CD8-positive, alpha-beta memory T cell (primary cell): ENCODE measurements at regions not wholly inside any gene's neighbourhood (a gene's known extent, or its start where the extent isn't known, plus 50 kb on each side); places are given as distances from the start of the nearest gene placed in this dataset.
A peak's percentile ranks its signal among the peaks of the same experiment; 100 is the strongest.

ENCODE experiments used
- CTCF ChIA-PET: fragments of 350-600 bp; sonication (Branson Sonifier 250); formaldehyde crosslinking; loops from one replicate; lab custom pipeline; 2021; ENCODE audit warnings: antibody characterized with exemption; lab: Charles Lee
- POLR2A ChIA-PET: fragments of 350-600 bp; sonication (Branson Sonifier 250); formaldehyde crosslinking; loops from one replicate; lab custom pipeline; 2021; ENCODE audit warnings: antibody characterized with exemption; lab: Charles Lee
- DNase-seq, 5 donors: peaks; one replicate each; pipeline versions ENCODE4 v3.0.0 to v3.0.0-alpha.2; 2020 to 2022; ENCODE audit warnings: mixed read lengths in 1 of 5
- H3K27ac ChIP-seq: one replicate; pipeline ENCODE4 v1.7.0; 2013; ENCODE audit warnings: low read depth, mild to moderate bottlenecking, low read length, moderate library complexity
- H3K27me3 ChIP-seq: 2 replicates; pipeline ENCODE4 v1.7.0; 2013; ENCODE audit warnings: low read length, mild to moderate bottlenecking; ENCODE audit not compliant: insufficient read depth, poor library complexity, severe bottlenecking
- H3K36me3 ChIP-seq: 2 replicates; pipeline ENCODE4 v1.7.0; 2013; ENCODE audit warnings: mild to moderate bottlenecking, low read length, moderate library complexity; ENCODE audit not compliant: insufficient read depth
- H3K4me1 ChIP-seq: 2 replicates; pipeline ENCODE4 v1.7.0; 2013; ENCODE audit warnings: mild to moderate bottlenecking, low read length, moderate library complexity; ENCODE audit not compliant: insufficient read depth
- H3K4me3 ChIP-seq: 2 replicates; pipeline ENCODE4 v1.7.0; 2013; ENCODE audit warnings: mild to moderate bottlenecking, low read length
- H3K9me3 ChIP-seq: 2 replicates; pipeline ENCODE4 v1.7.0; 2013; ENCODE audit warnings: mild to moderate bottlenecking, low read length
- H3K27ac Mint-ChIP-seq, 8 donors: one replicate each; pipeline ENCODE4 v1.8.0; 2020 to 2021; ENCODE audit warnings: mixed read lengths in 8 of 8, mild to moderate bottlenecking in 6 of 8, inconsistent platforms in 3 of 8, moderate library complexity in 3 of 8
- H3K27me3 Mint-ChIP-seq, 2 donors: one replicate each; pipeline ENCODE4 v1.8.0; 2020 to 2021; ENCODE audit warnings: mixed read lengths in 2 of 2, mild to moderate bottlenecking in 1 of 2, moderate library complexity in 1 of 2
- H3K36me3 Mint-ChIP-seq, 3 donors: one replicate each; pipeline ENCODE4 v1.8.0; 2020 to 2021; ENCODE audit warnings: mixed read lengths in 3 of 3, inconsistent platforms in 1 of 3, mild to moderate bottlenecking in 1 of 3
- H3K4me1 Mint-ChIP-seq, 3 donors: one replicate each; pipeline ENCODE4 v1.8.0; 2020 to 2021; ENCODE audit warnings: mixed read lengths in 3 of 3, inconsistent platforms in 1 of 3, mild to moderate bottlenecking in 1 of 3
- H3K4me3 Mint-ChIP-seq, 7 donors: one replicate each; pipeline ENCODE4 v1.8.0; 2020 to 2021; ENCODE audit warnings: mixed read lengths in 7 of 7, mild to moderate bottlenecking in 6 of 7, moderate library complexity in 4 of 7, inconsistent platforms in 2 of 7
- H3K9me3 Mint-ChIP-seq, 5 donors: one replicate each; pipeline ENCODE4 v1.8.0; 2020 to 2022; ENCODE audit warnings: mixed read lengths in 5 of 5, mild to moderate bottlenecking in 3 of 5, moderate library complexity in 2 of 5, inconsistent platforms in 1 of 5

GRCh38 chr9:91120200-91120599 lies 241.5 kb downstream of the AUH start:
- H3K4me1 Mint-ChIP-seq, result peaks cover 0 to 10% (median 2%) of the 10 kb centered on the region in 3 donors
- Histone ChIP-seq H3K27ac (no peak overlapping the region), H3K9me3 (no peaks in the 10 kb centered on the region), H3K4me1 (no peaks in the 10 kb centered on the region), H3K36me3 (no peaks in the 10 kb centered on the region), H3K4me3 (no peak overlapping the region), H3K27me3 (no peaks in the 10 kb centered on the region)
- H3K9me3 Mint-ChIP-seq, result peaks cover 0 to 2% (median 0%) of the 10 kb centered on the region in 5 donors
- no peak for DNase-seq
- H3K27ac Mint-ChIP-seq, result no peak overlapping the region
- H3K27me3 Mint-ChIP-seq, result peaks cover 7 to 8% of the 10 kb centered on the region in 2 donors
- H3K36me3 Mint-ChIP-seq, result peaks cover 0 to 15% (median 0%) of the 10 kb centered on the region in 3 donors
- no peak overlapping the region for H3K4me3 Mint-ChIP-seq
- ChIA-PET CTCF (no interaction called here), POLR2A (no interaction called here)

DNA sequence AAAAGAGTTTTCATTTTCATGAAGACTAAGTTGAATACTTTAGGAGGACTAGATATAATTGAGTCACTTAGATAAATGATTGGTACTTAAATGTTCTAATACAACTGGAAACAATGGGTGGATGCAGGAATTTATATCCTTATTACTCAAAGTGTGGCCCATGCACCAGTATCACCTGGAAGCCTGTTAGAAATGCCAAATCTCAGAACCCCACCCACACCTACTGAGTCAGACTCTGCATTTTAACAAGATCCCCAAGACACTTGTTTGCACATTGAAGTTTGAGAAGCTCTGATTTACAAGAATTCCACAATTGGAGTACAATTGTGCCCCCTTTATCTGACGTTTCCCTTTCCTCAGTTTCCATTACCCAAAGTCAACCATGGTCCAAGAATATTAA lies 239.0 kb downstream of the AUH start:
- Mint-ChIP-seq H3K27ac (peak overlapping the region in 2 of 8 donors; percentile 38 to 46), H3K4me1 (peaks cover 0 to 7% (median 2%) of the 10 kb centered on the region in 3 donors), H3K4me3 (no peak overlapping the region), H3K36me3 (peaks cover 0 to 23% (median 0%) of the 10 kb centered on the region in 3 donors), H3K9me3 (peaks cover 0 to 7% (median 0%) of the 10 kb centered on the region in 5 donors), H3K27me3 (peaks cover 6 to 7% of the 10 kb centered on the region in 2 donors)
- DNase-seq, result no peak
- no peak overlapping the region for H3K4me3 ChIP-seq
- no peaks in the 10 kb centered on the region for H3K36me3 ChIP-seq
- no peaks in the 10 kb centered on the region for H3K4me1 ChIP-seq
- ChIA-PET CTCF (no interaction called here), POLR2A (interaction anchor here (0.6 kb wide), 1 partner anchor 40 kb away, joined by 4 read pairs; no protein-coding TSS in a partner anchor)
- H3K9me3 ChIP-seq, result no peaks in the 10 kb centered on the region
- H3K27me3 ChIP-seq, result no peaks in the 10 kb centered on the region
- no peak overlapping the region for H3K27ac ChIP-seq

DNA sequence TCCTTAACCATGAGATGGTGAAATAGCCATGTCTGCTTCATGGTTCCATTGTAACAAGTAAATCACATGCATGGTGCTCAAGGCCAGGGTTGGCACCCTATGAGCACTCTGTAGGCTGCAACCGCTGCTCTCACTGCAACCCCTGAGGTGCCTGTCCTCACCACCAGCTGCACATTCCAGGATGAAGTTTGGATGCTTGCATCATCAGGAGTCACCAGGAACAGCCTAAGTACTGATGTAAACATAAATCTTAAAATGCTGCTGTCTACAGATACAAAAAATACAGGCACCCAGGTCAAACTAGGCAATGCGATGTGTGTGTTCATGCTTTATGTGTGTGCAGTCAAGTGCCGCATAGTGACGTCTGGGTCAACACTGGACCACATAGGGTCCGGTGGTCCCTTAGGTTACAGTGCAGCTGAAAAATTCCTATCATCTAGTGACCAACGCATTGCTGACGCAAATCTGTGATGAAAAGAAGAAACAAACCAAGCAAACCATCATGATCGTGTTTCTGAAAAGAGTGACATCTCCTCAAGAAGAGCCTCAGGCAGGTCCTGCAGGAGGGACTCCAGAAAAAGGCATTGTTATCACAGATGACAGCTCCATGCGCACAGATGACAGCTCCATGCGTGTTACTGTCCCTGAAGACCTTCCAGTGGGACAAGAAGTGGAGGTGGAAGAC lies 234.8 kb downstream of the AUH start:
- H3K4me3 Mint-ChIP-seq, result no peak overlapping the region
- ChIA-PET POLR2A (no interaction called here), CTCF (no interaction called here)
- peaks cover 0 to 23% (median 0%) of the 10 kb centered on the region in 3 donors for H3K36me3 Mint-ChIP-seq
- no peak for DNase-seq
- H3K9me3 Mint-ChIP-seq, result peaks cover 0 to 7% (median 0%) of the 10 kb centered on the region in 5 donors
- no peak overlapping the region for H3K4me3 ChIP-seq
- H3K27ac ChIP-seq, result no peak overlapping the region
- H3K36me3 ChIP-seq, result no peaks in the 10 kb centered on the region
- no peaks in the 10 kb centered on the region for H3K9me3 ChIP-seq
- peaks cover 7% of the 10 kb centered on the region for H3K4me1 ChIP-seq
- H3K4me1 Mint-ChIP-seq, result peaks cover 12 to 23% (median 15%) of the 10 kb centered on the region in 3 donors
- H3K27me3 ChIP-seq, result no peaks in the 10 kb centered on the region
- H3K27ac Mint-ChIP-seq, result no peak overlapping the region
- no peaks in the 10 kb centered on the region for H3K27me3 Mint-ChIP-seq

- H3K4me3 Mint-ChIP-seq, result no peak overlapping the region
- peaks cover 0 to 23% (median 0%) of the 10 kb centered on the region in 3 donors for H3K36me3 Mint-ChIP-seq
- H3K4me1 ChIP-seq, result peaks cover 7% of the 10 kb centered on the region
- H3K27me3 Mint-ChIP-seq, result peaks cover 0 to 1% of the 10 kb centered on the region in 2 donors
- no peak overlapping the region for H3K27ac ChIP-seq
- H3K36me3 ChIP-seq, result no peaks in the 10 kb centered on the region
- no peak overlapping the region for H3K27ac Mint-ChIP-seq
- CTCF ChIA-PET, result no interaction called here
- no peak for DNase-seq
- H3K9me3 ChIP-seq, result no peaks in the 10 kb centered on the region
- H3K4me3 ChIP-seq, result no peak overlapping the region
- POLR2A ChIA-PET, result interaction anchor here (0.6 kb wide), 1 partner anchor 115 kb away, joined by 3 read pairs; no protein-coding TSS in a partner anchor
- peaks cover 0 to 7% (median 0%) of the 10 kb centered on the region in 5 donors for H3K9me3 Mint-ChIP-seq
- no peaks in the 10 kb centered on the region for H3K27me3 ChIP-seq
- peaks cover 14 to 22% (median 15%) of the 10 kb centered on the region in 3 donors for H3K4me1 Mint-ChIP-seq
Observed at GRCh38 chr9:91127653-91128052, 234.1 kb downstream of the AUH start.

DNA sequence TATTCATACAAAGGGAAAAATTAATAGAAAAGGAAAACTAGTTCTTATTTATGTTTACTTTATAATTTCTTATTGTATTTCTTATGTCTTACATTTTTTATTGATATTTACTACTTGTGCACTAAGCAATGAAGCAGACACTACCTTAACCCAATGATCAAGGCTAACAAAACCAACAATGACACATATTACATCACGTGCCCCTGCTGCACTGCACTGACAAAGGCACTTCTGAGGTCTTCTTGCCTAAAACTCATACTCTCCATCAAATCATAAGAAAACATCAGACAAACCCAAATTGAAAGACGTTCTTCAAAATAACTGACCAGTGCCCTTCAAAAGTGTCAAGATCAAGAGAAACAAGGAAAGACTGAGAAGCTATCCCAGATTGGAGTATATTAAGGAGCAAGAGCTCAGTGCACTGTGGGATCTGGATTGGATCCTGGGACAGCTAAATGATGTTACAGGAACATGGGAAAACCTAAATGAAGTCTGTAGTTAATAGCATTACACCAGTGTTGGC lies 230.9 kb downstream of the AUH start:
- Mint-ChIP-seq H3K9me3 (no peaks in the 10 kb centered on the region), H3K4me1 (peaks cover 14 to 22% (median 15%) of the 10 kb centered on the region in 3 donors), H3K27me3 (peaks cover 0 to 1% of the 10 kb centered on the region in 2 donors), H3K36me3 (peaks cover 0 to 7% (median 2%) of the 10 kb centered on the region in 3 donors), H3K4me3 (peak overlapping the region in 2 of 7 donors; percentile 10 to 68), H3K27ac (peak overlapping the region in 3 of 8 donors; percentile 37 to 84 (median 49))
- H3K27ac ChIP-seq, result no peak overlapping the region
- no peaks in the 10 kb centered on the region for H3K9me3 ChIP-seq
- H3K27me3 ChIP-seq, result no peaks in the 10 kb centered on the region
- H3K4me1 ChIP-seq, result peaks cover 7% of the 10 kb centered on the region
- CTCF ChIA-PET, result interaction anchor here (1.6 kb wide), 1 partner anchor 34 kb away, joined by 4 read pairs; no protein-coding TSS in a partner anchor
- POLR2A ChIA-PET, result interaction anchor here (0.9 kb wide), 1 partner anchor 47 kb away, joined by 3 read pairs; no protein-coding TSS in a partner anchor
- no peak overlapping the region for H3K4me3 ChIP-seq
- DNase-seq, result no peak
- no peaks in the 10 kb centered on the region for H3K36me3 ChIP-seq

DNA sequence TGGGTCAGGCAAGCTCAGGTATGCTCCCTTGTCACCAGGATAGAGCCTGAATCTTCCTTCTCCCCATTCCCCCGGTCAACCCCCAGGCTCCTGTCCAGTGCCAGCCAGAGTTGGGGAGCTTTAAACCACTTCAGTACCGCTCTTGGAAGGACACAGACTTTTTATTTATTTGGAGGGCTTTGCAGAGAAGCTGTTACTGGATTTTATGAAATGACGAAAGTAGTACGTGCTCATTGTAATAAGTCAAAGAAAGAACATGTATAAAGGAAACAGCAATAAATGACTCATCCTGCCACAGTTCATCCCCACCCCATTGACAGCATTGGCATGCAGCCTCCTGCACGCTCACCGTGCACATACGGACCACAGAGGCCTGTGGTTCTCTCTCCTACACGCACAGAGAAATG lies 230.3 kb downstream of the AUH start:
- Histone ChIP-seq H3K27ac (no peak overlapping the region), H3K4me3 (no peak overlapping the region), H3K9me3 (no peaks in the 10 kb centered on the region), H3K27me3 (no peaks in the 10 kb centered on the region), H3K4me1 (peaks cover 7% of the 10 kb centered on the region), H3K36me3 (no peaks in the 10 kb centered on the region)
- peak overlapping the region in 6 of 8 donors; percentile 27 to 86 (median 78) for H3K27ac Mint-ChIP-seq
- H3K27me3 Mint-ChIP-seq, result peaks cover 0 to 1% of the 10 kb centered on the region in 2 donors
- POLR2A ChIA-PET, result interaction anchor here (0.9 kb wide), 1 partner anchor 47 kb away, joined by 3 read pairs; no protein-coding TSS in a partner anchor
- peaks cover 14 to 22% (median 15%) of the 10 kb centered on the region in 3 donors for H3K4me1 Mint-ChIP-seq
- peaks cover 0 to 7% (median 2%) of the 10 kb centered on the region in 3 donors for H3K36me3 Mint-ChIP-seq
- CTCF ChIA-PET, result interaction anchor here (1.6 kb wide), 1 partner anchor 34 kb away, joined by 4 read pairs; no protein-coding TSS in a partner anchor
- peak in 4 of 5 donors; percentile 8 to 77 (median 32) for DNase-seq
- peak overlapping the region in 6 of 7 donors; percentile 22 to 87 (median 37) for H3K4me3 Mint-ChIP-seq
- no peaks in the 10 kb centered on the region for H3K9me3 Mint-ChIP-seq

- DNase-seq, result no peak
- Mint-ChIP-seq H3K9me3 (no peaks in the 10 kb centered on the region), H3K27me3 (peaks cover 0 to 1% of the 10 kb centered on the region in 2 donors), H3K36me3 (peaks cover 0 to 7% (median 2%) of the 10 kb centered on the region in 3 donors), H3K4me3 (no peak overlapping the region), H3K4me1 (peaks cover 19 to 26% (median 19%) of the 10 kb centered on the region in 3 donors), H3K27ac (no peak overlapping the region)
- ChIA-PET POLR2A (no interaction called here), CTCF (interaction anchor here (1.1 kb wide), 1 partner anchor 121 kb away, joined by 3 read pairs; no protein-coding TSS in a partner anchor)
- H3K27me3 ChIP-seq, result no peaks in the 10 kb centered on the region
- H3K9me3 ChIP-seq, result no peaks in the 10 kb centered on the region
- H3K27ac ChIP-seq, result no peak overlapping the region
- H3K4me3 ChIP-seq, result no peak overlapping the region
- H3K36me3 ChIP-seq, result no peaks in the 10 kb centered on the region
- peaks cover 7% of the 10 kb centered on the region for H3K4me1 ChIP-seq
Observed at GRCh38 chr9:91132576-91133073, 229.1 kb downstream of the AUH start.
